ENCODE measurements at regions not wholly inside any gene's neighbourhood (a gene's known extent, or its start where the extent isn't known, plus 50 kb on each side); places are given as distances from the start of the nearest gene placed in this dataset.

DNA sequence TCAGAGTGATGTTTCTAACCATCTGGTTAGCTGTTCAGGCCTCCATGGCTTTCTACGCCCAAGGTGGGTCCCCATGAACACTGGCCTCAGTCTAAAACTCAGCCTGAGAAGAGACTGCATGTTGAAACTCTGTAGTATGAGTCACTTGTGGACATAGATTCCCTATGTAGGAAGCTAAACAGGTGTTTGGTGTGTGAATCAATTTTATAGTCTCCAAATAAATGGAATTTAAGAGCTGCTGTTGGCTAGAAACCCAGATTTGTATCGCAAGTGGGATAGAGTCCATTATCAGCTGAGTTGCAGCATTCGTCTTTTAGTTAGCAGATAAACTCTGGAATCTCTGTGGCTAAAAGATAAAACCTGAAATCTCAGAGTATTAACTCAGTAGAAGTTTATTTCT lies 131.4 kb downstream of the KCNS3 start:
- H3K23ac ChIP-seq (ENCODE audit: insufficient read length), result no peak overlapping the region
- no peak overlapping the region for H3K4me2 ChIP-seq (ENCODE audit: insufficient read depth in 1 of 2, low read depth in 2 of 2, low read length in 2 of 2)
- H3K4me1 ChIP-seq (replicated peaks in 1 of 4; ENCODE audit: control insufficient read depth in 3 of 4, insufficient read depth in 4 of 4, low read length in 3 of 4), result no peaks in the 10 kb centered on the region
- WGBS, 2 experiments (ENCODE audit: extremely low coverage in 1 of 2, insufficient coverage in 1 of 2, insufficient read length in 1 of 2, insufficient replicate concordance in 2 of 2, low coverage in 1 of 2, low lambda C conversion rate in 2 of 2, missing lambda C conversion rate in 1 of 2), result 97% methylated on average over 3 of the region's 3 CpGs; no CpG with 5 or more reads in 1 of the 2 experiments
- no peak overlapping the region for H4K5ac ChIP-seq (ENCODE audit: insufficient read length, low read depth, low read length)
- H3K56ac ChIP-seq (replicated peaks; ENCODE audit: insufficient read length, low read depth, low read length), result no peak overlapping the region
- H2BK5ac ChIP-seq (ENCODE audit: low read depth, low read length), result no peak overlapping the region
- H3K9me3 ChIP-seq (ENCODE audit: insufficient read depth in 2 of 2, low read depth in 1 of 2, low read length in 1 of 2), result no peaks in the 10 kb centered on the region; a peak in 1 of 4 replicates
- H2BK15ac ChIP-seq (ENCODE audit: low read length), result no peak overlapping the region
- H2BK120ac ChIP-seq (replicated peaks; ENCODE audit: low read depth, low read length), result no peak overlapping the region
- H4K91ac ChIP-seq (replicated peaks; ENCODE audit: insufficient read length, low read length), result no peak overlapping the region
- H3K27me3 ChIP-seq (replicated peaks in 1 of 4; ENCODE audit: control insufficient read depth in 3 of 4, extremely low read depth in 1 of 4, insufficient read depth in 3 of 4, low read length in 3 of 4), result no peaks in the 10 kb centered on the region
- no peak overlapping the region for H3K14ac ChIP-seq (ENCODE audit: insufficient read length)
- FAIRE-seq (no peak), DNase-seq (ENCODE audit: low read depth in 1 of 2, low spot score in 2 of 2) (no peak)
- no peaks in the 10 kb centered on the region for H3K23me2 ChIP-seq (ENCODE audit: low read depth, low read length)
- H3K79me2 ChIP-seq (ENCODE audit: control insufficient read depth in 1 of 2, insufficient read depth in 2 of 2, low read length in 2 of 2), result no peaks in the 10 kb centered on the region
- no peak overlapping the region for H2AK5ac ChIP-seq (ENCODE audit: low read depth, low read length)
- no peaks in the 10 kb centered on the region for H3K36me3 ChIP-seq (ENCODE audit: control insufficient read depth in 2 of 4, insufficient read depth in 4 of 4, low read length in 3 of 4)
- H2AFZ ChIP-seq (ENCODE audit: low read length), result no peak overlapping the region
- no peak overlapping the region for H2BK20ac ChIP-seq (ENCODE audit: low read length)
- no peak overlapping the region for H2BK12ac ChIP-seq (ENCODE audit: low read depth, low read length)
- H3K9ac ChIP-seq (replicated peaks in 1 of 4; ENCODE audit: extremely low read depth in 1 of 4, low read depth in 3 of 4, low read length in 3 of 4), result no peak overlapping the region
- H3K18ac ChIP-seq (ENCODE audit: extremely low read depth, low read length), result no peak overlapping the region
- no peak overlapping the region for H4K8ac ChIP-seq (ENCODE audit: extremely low read depth, insufficient read depth, low read length)
- H4K20me1 ChIP-seq (replicated peaks in 1 of 2; ENCODE audit: control insufficient read depth in 1 of 2, insufficient read depth in 2 of 2, low read length in 2 of 2), result no peaks in the 10 kb centered on the region
- no peak overlapping the region for H3K4ac ChIP-seq (replicated peaks; ENCODE audit: insufficient read length, low read depth, low read length)
- POLR2A ChIA-PET (ENCODE audit: partially characterized antibody), result no interaction called here
- CTCF ChIA-PET (ENCODE audit: partially characterized antibody), result interaction anchor here (1.1 kb wide), 1 partner anchor 14 kb away, joined by 3 read pairs; no protein-coding TSS in a partner anchor
- no peak overlapping the region for H3K27ac ChIP-seq (ENCODE audit: low read depth, low read length)
- H3K4me3 ChIP-seq (ENCODE audit: extremely low read depth in 1 of 4, insufficient read depth in 2 of 4, low read depth in 3 of 4, low read length in 4 of 4), result no peak overlapping the region
- H3K79me1 ChIP-seq (ENCODE audit: low read depth, low read length), result no peaks in the 10 kb centered on the region
- TF ChIP-seq CTCF (IDR thresholded peaks at IDR 0.05; ENCODE audit: control extremely low read depth in 1 of 3, insufficient read depth in 1 of 3, low read depth in 1 of 3, low read length in 3 of 3), result no peak
- TF ChIP-seq CEBPB (IDR thresholded peaks at IDR 0.05; ENCODE audit: low read depth, low read length), result no peak
- TF ChIP-seq ASH2L (IDR thresholded peaks at IDR 0.05; ENCODE audit: low read length), result no peak
- no peak for TF ChIP-seq EZH2 (IDR thresholded peaks at IDR 0.05; ENCODE audit: low read depth, low read length, severe bottlenecking)
- no peak for TF ChIP-seq SUZ12 (IDR thresholded peaks at IDR 0.05; ENCODE audit: low read length)
- no peak for TF ChIP-seq TBP (IDR thresholded peaks at IDR 0.05; ENCODE audit: low read depth, low read length)
- TF ChIP-seq BACH1 (IDR thresholded peaks at IDR 0.05; ENCODE audit: low read length), result no peak
- TF ChIP-seq, protein P1, sequence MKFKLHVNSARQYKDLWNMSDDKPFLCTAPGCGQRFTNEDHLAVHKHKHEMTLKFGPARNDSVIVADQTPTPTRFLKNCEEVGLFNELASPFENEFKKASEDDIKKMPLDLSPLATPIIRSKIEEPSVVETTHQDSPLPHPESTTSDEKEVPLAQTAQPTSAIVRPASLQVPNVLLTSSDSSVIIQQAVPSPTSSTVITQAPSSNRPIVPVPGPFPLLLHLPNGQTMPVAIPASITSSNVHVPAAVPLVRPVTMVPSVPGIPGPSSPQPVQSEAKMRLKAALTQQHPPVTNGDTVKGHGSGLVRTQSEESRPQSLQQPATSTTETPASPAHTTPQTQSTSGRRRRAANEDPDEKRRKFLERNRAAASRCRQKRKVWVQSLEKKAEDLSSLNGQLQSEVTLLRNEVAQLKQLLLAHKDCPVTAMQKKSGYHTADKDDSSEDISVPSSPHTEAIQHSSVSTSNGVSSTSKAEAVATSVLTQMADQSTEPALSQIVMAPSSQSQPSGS (IDR thresholded peaks at IDR 0.05; ENCODE audit: low read length), result no peak
- TF ChIP-seq BCL11A (IDR thresholded peaks at IDR 0.05; ENCODE audit: low read depth in 2 of 2, low read length in 2 of 2), result no peak
- no peak for TF ChIP-seq SIN3A (conservative IDR thresholded peaks at IDR 0.05 in 1 of 2, IDR thresholded peaks at IDR 0.05 in 1 of 2; ENCODE audit: low read depth in 1 of 2, low read length in 2 of 2)
- TF ChIP-seq YY1 (IDR thresholded peaks at IDR 0.05; ENCODE audit: low read depth, low read length), result no peak
